ENCODE measurements at regions not wholly inside any gene's neighbourhood (a gene's known extent, or its start where the extent isn't known, plus 50 kb on each side); places are given as distances from the start of the nearest gene placed in this dataset.

GRCh38 chr2:55999790-56000189 lies 76.2 kb upstream of the EFEMP1 start:
- H3K4me3 ChIP-seq = no peak overlapping the region
- intact Hi-C loops (cut with DNase I) = no loop called here
- no peak overlapping the region for H3K27ac ChIP-seq (replicated peaks in 1 of 4)
- no peak for TF ChIP-seq POLR2AphosphoS5 (IDR thresholded peaks at IDR 0.05)
- no peak for TF ChIP-seq POLR2A (IDR thresholded peaks at IDR 0.05; ENCODE audit: low read depth)
- TF ChIP-seq CTCF (IDR thresholded peaks at IDR 0.05) = no peak
- no peak for TF ChIP-seq EP300 (IDR thresholded peaks at IDR 0.05)
- H3K36me3 ChIP-seq = no peaks in the 10 kb centered on the region
- H3K27me3 ChIP-seq = no peaks in the 10 kb centered on the region
- no peaks in the 10 kb centered on the region for H3K4me1 ChIP-seq
- WGBS = 46% methylated on average over 2 of the region's 2 CpGs
- no peak for DNase-seq (ENCODE audit: extremely low spot score)
- H3K9me3 ChIP-seq = no peaks in the 10 kb centered on the region

GRCh38 chr2:56001947-56002346 lies 78.4 kb upstream of the EFEMP1 start:
- WGBS = 25% methylated on average over 1 of the region's 1 CpG
- H3K9me3 ChIP-seq = no peaks in the 10 kb centered on the region
- TF ChIP-seq POLR2A (IDR thresholded peaks at IDR 0.05; ENCODE audit: low read depth) (no peak), EP300 (IDR thresholded peaks at IDR 0.05) (no peak), CTCF (IDR thresholded peaks at IDR 0.05) (no peak), POLR2AphosphoS5 (IDR thresholded peaks at IDR 0.05) (no peak)
- H3K27me3 ChIP-seq = no peaks in the 10 kb centered on the region
- no peak for DNase-seq (ENCODE audit: extremely low spot score)
- no peak overlapping the region for H3K4me3 ChIP-seq
- intact Hi-C loops (cut with DNase I) = no loop called here
- no peaks in the 10 kb centered on the region for H3K4me1 ChIP-seq
- H3K36me3 ChIP-seq = no peaks in the 10 kb centered on the region
- H3K27ac ChIP-seq (replicated peaks in 1 of 4) = peak overlapping the region in 1 of 4 donors; percentile 3

GRCh38 chr2:56008661-56009431 lies 85.3 kb upstream of the EFEMP1 start:
- Histone ChIP-seq H3K9me3 (no peaks in the 10 kb centered on the region), H3K27me3 (no peaks in the 10 kb centered on the region), H3K4me1 (peaks cover 0 to 10% (median 3%) of the 10 kb centered on the region in 4 donors), H3K36me3 (no peaks in the 10 kb centered on the region), H3K27ac (replicated peaks in 1 of 4) (peak overlapping the region in 1 of 4 donors; percentile 29), H3K4me3 (no peak overlapping the region)
- no peak for DNase-seq (ENCODE audit: extremely low spot score)
- TF ChIP-seq EP300 (IDR thresholded peaks at IDR 0.05) (no peak), POLR2A (IDR thresholded peaks at IDR 0.05; ENCODE audit: low read depth) (no peak), CTCF (IDR thresholded peaks at IDR 0.05) (no peak), POLR2AphosphoS5 (IDR thresholded peaks at IDR 0.05) (no peak)
- WGBS = 29% methylated on average over 8 of the region's 8 CpGs
- intact Hi-C loops (cut with DNase I) = no loop called here

GRCh38 chr2:56009758-56010458 lies 86.3 kb upstream of the EFEMP1 start:
- peak; percentile 28 to 38 (median 36) for TF ChIP-seq CTCF (IDR thresholded peaks at IDR 0.05)
- TF ChIP-seq POLR2A (IDR thresholded peaks at IDR 0.05; ENCODE audit: low read depth) = no peak
- Histone ChIP-seq H3K4me1 (peaks cover 0 to 10% (median 3%) of the 10 kb centered on the region in 4 donors), H3K36me3 (no peaks in the 10 kb centered on the region), H3K9me3 (no peaks in the 10 kb centered on the region), H3K27me3 (no peaks in the 10 kb centered on the region), H3K4me3 (no peak overlapping the region), H3K27ac (replicated peaks in 1 of 4) (no peak overlapping the region)
- WGBS = 38% methylated on average over 3 of the region's 3 CpGs
- intact Hi-C loops (cut with DNase I) = loop anchor here (5.0 kb wide), 1 partner anchor 293 kb away; no protein-coding TSS in a partner anchor
- no peak for DNase-seq (ENCODE audit: extremely low spot score)
